Endothelial cell of umbilical vein (primary cell): ENCODE measurements at regions not wholly inside any gene's neighbourhood (a gene's known extent, or its start where the extent isn't known, plus 50 kb on each side); places are given as distances from the start of the nearest gene placed in this dataset.

ENCODE experiments used
- BruUV-seq: library from RNA; stranded (reverse); fragments of 400-500 nt; replicated peaks from 2 replicates; lab custom pipeline; 2021; lab: Mats Ljungman, UMichigan
- CTCF ChIA-PET: fragments of 300-600, 350-600 bp; sonication (Branson Sonifier 250); formaldehyde crosslinking; loops from one replicate; lab custom pipeline; 2021; ENCODE audit warnings: antibody characterized with exemption, inconsistent platforms; lab: Charles Lee
- POLR2A ChIA-PET: fragments of 300-600, 350-600 bp; sonication (Branson Sonifier 250); formaldehyde crosslinking; loops from one replicate; lab custom pipeline; 2021; ENCODE audit warnings: antibody characterized with exemption, inconsistent platforms; lab: Charles Lee
- DNase-seq: peaks from one replicate; pipeline ENCODE4 v3.0.0-alpha.2; 2011; ENCODE audit warnings: low read depth, low spot score
- FAIRE-seq: peaks from 2 replicates; lab custom pipeline; 2011; peaks lifted over from hg19 to GRCh38; lab: Jason Lieb, UNC
- H2AFZ ChIP-seq: 2 replicates; pipeline ENCODE4 v1.6.0; 2012; ENCODE audit warnings: low read depth, low read length, control low read depth, inconsistent platforms
- H3K27ac ChIP-seq: 2 replicates; pipeline ENCODE4 v1.5.1; 2011; ENCODE audit warnings: low read depth, mild to moderate bottlenecking, control low read depth, low read length, moderate library complexity; ENCODE audit not compliant: insufficient read depth
- H3K27me3 ChIP-seq, 2 experiments: 2 replicates each; pipeline versions ENCODE4 v1.6.0 to v1.6.1; 2011; ENCODE audit warnings: low read length in 2 of 2, mixed read lengths in 1 of 2; ENCODE audit not compliant: control insufficient read depth in 2 of 2, insufficient read depth in 2 of 2
- H3K36me3 ChIP-seq, 2 experiments: 2 replicates in 1 of 2; 3 replicates in 1 of 2; pipeline ENCODE4 v1.5.1; 2011; ENCODE audit warnings: low read length in 2 of 2, mild to moderate bottlenecking in 1 of 2, moderate library complexity in 1 of 2; ENCODE audit not compliant: control insufficient read depth in 2 of 2, insufficient read depth in 2 of 2; ENCODE audit errors: extremely low read depth in 1 of 2
- H3K4me1 ChIP-seq: 3 replicates; pipeline ENCODE4 v1.5.1; 2011; ENCODE audit warnings: mild to moderate bottlenecking, low read length; ENCODE audit not compliant: control insufficient read depth, insufficient read depth; ENCODE audit errors: extremely low read depth
- H3K4me2 ChIP-seq: 2 replicates; pipeline ENCODE4 v1.6.1; 2011; ENCODE audit warnings: low read length, control low read depth, mixed read lengths; ENCODE audit not compliant: insufficient read depth
- H3K4me3 ChIP-seq, 3 experiments: fragments of 200-600 bp in 1 of 3; sonication (generic), shearing (Covaris generic) in 1 of 3; replicated peaks in 1 of 3; 2 replicates each; pipeline ENCODE4 v1.5.1; 2011 to 2016; ENCODE audit warnings: control low read depth in 3 of 3, low read length in 3 of 3, mild to moderate bottlenecking in 2 of 3, inconsistent platforms in 1 of 3, low read depth in 1 of 3, moderate library complexity in 1 of 3; ENCODE audit not compliant: insufficient read depth in 1 of 3
- H3K79me2 ChIP-seq: 2 replicates; pipeline ENCODE4 v1.6.0; 2012; ENCODE audit warnings: low read length, inconsistent platforms; ENCODE audit not compliant: control insufficient read depth, insufficient read depth
- H3K9ac ChIP-seq: replicated peaks from 2 replicates; pipeline ENCODE3; 2011; ENCODE audit warnings: low read length, control low read depth; ENCODE audit not compliant: insufficient read depth; ENCODE audit errors: extremely low read depth
- H3K9me1 ChIP-seq: replicated peaks from 3 replicates; pipeline ENCODE4 v1.6.0; 2011; ENCODE audit warnings: mild to moderate bottlenecking, low read length; ENCODE audit not compliant: control insufficient read depth, insufficient read depth; ENCODE audit errors: extremely low read depth
- H3K9me3 ChIP-seq: replicated peaks from 2 replicates; pipeline ENCODE4 v1.5.1; 2012; ENCODE audit warnings: low read length, inconsistent platforms; ENCODE audit not compliant: control insufficient read depth, insufficient read depth
- H4K20me1 ChIP-seq: replicated peaks from 2 replicates; pipeline ENCODE3; 2011; ENCODE audit warnings: mild to moderate bottlenecking, low read length; ENCODE audit not compliant: control insufficient read depth, insufficient read depth; ENCODE audit errors: extremely low read depth
- FOS ChIP-seq: IDR thresholded peaks from 2 replicates; pipeline ENCODE4 v1.6.1; 2011; ENCODE audit warnings: mild to moderate bottlenecking, low read length, moderate library complexity, borderline replicate concordance; ENCODE audit not compliant: insufficient read depth
- JUN ChIP-seq: IDR thresholded peaks from 2 replicates; pipeline ENCODE4 v1.6.1; 2011; ENCODE audit warnings: borderline replicate concordance, low read depth; ENCODE audit not compliant: insufficient read length, insufficient read depth
- MYC ChIP-seq: IDR thresholded peaks from one replicate; pipeline ENCODE4 v1.6.1; 2011; ENCODE audit warnings: mild to moderate bottlenecking, low read depth, low read length
- POLR2A ChIP-seq: IDR thresholded peaks from 2 replicates; pipeline ENCODE4 v1.6.1; 2012; ENCODE audit warnings: low read depth, mild to moderate bottlenecking, control low read depth, low read length
- POLR2AphosphoS5 ChIP-seq: IDR thresholded peaks from 2 replicates; pipeline ENCODE4 v1.6.1; 2012; ENCODE audit warnings: low read depth, mild to moderate bottlenecking, control low read depth, low read length, moderate library complexity; ENCODE audit not compliant: insufficient read depth
- dilution Hi-C: fragments of 300-500 bp; cut with MboI; formaldehyde crosslinking; loops from one replicate; pipeline ENCODE4 v1.15.0; 2019; ENCODE audit warnings: low sequenced_read_pairs; ENCODE audit not compliant: extremely low pct_ligation_motif_present
- intact Hi-C: fragments of 100-400 bp; cut with micrococcal nuclease; formaldehyde crosslinking; loops from one replicate; pipeline ENCODE4 v1.10.0; 2022
- TF ChIP-seq, protein P1 (sequence below), 2 donors: IDR thresholded peaks; 1 replicate in 1 of 2; 2 replicates in 1 of 2; pipeline ENCODE4 v1.5.1; 2011; ENCODE audit warnings: low read length in 2 of 2, mild to moderate bottlenecking in 2 of 2, moderate library complexity in 2 of 2, control low read depth in 1 of 2, inconsistent platforms in 1 of 2, low read depth in 1 of 2; ENCODE audit not compliant: insufficient read depth in 1 of 2; ENCODE audit errors: extremely low read depth in 1 of 2
- TF ChIP-seq, protein P2 (sequence below): IDR thresholded peaks from 2 replicates; pipeline ENCODE4 v1.6.1; 2011; ENCODE audit not compliant: insufficient read depth, insufficient read length

DNA sequence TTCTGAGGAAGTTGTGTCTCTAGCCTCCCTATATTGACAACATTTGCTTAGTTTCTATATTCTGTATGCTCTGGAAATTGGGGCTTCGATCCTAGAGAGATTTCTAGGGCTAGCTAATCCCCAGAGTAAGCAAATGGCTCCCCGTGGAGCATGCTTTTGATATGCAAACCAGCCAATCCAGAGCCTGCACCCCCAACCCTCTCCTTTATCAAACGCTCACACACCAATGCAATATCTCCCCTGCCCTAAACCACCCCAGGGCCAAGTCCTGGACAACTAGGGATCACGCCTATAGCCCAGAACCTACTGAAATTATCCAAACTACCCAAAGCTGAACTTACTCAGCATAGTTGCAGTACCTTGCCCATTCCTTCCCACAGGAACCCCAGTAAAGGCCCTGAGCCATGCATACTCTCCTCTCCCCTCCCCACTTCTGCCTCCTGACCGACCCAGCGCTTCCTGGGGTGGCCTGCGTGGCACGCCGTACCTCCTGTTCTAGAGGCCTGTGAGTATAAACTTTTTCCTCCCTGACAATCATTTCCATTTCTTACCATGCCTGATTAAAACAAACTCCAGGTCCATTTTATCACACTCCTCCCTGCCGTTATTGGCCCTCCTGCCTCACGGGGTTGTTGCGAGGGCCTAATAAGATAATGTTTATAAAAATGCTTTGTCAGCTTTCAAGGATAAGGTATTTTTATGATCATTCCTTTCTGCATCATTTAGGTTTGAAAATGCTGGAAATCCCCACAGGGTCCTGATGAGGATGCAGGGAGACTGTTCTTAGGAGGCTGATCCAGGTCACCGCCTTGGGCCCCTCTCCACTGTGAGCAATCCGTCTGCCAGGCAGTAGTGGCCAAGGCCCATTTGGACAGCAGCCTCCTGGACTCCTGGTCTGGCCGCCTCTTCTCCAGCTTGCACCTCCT, 102.7 kb downstream of the TENT5C start:
- no peak overlapping the region for H3K4me2 ChIP-seq
- H4K20me1 ChIP-seq: no peaks in the 10 kb centered on the region
- POLR2A ChIA-PET: interaction anchor here (0.6 kb wide), 1 partner anchor 35 kb away, joined by 3 read pairs; no protein-coding TSS in a partner anchor
- intact Hi-C loops (no loop called here), dilution Hi-C loops (no loop called here)
- H3K27ac ChIP-seq: no peak overlapping the region
- no peaks in the 10 kb centered on the region for H3K79me2 ChIP-seq
- no peak overlapping the region for H2AFZ ChIP-seq
- H3K9ac ChIP-seq: no peak overlapping the region
- FAIRE-seq: no peak
- H3K4me1 ChIP-seq: no peaks in the 10 kb centered on the region
- no peak overlapping the region for H3K4me3 ChIP-seq
- DNase-seq: no peak
- CTCF ChIA-PET: interaction anchor here (1.3 to 4.0 kb wide), 2 partner anchors 11 to 174 kb away, joined by 3 to 12 read pairs; no protein-coding TSS in a partner anchor
- no peaks in the 10 kb centered on the region for H3K9me1 ChIP-seq
- H3K9me3 ChIP-seq: no peaks in the 10 kb centered on the region
- BruUV-seq: no TSS peak
- peaks cover under 1 to 5% of the 10 kb centered on the region in 2 experiments for H3K27me3 ChIP-seq
- H3K36me3 ChIP-seq: no peaks in the 10 kb centered on the region
- TF ChIP-seq MYC (no peak), POLR2AphosphoS5 (no peak), JUN (no peak), FOS (no peak), POLR2A (no peak)
- TF ChIP-seq, protein P1, sequence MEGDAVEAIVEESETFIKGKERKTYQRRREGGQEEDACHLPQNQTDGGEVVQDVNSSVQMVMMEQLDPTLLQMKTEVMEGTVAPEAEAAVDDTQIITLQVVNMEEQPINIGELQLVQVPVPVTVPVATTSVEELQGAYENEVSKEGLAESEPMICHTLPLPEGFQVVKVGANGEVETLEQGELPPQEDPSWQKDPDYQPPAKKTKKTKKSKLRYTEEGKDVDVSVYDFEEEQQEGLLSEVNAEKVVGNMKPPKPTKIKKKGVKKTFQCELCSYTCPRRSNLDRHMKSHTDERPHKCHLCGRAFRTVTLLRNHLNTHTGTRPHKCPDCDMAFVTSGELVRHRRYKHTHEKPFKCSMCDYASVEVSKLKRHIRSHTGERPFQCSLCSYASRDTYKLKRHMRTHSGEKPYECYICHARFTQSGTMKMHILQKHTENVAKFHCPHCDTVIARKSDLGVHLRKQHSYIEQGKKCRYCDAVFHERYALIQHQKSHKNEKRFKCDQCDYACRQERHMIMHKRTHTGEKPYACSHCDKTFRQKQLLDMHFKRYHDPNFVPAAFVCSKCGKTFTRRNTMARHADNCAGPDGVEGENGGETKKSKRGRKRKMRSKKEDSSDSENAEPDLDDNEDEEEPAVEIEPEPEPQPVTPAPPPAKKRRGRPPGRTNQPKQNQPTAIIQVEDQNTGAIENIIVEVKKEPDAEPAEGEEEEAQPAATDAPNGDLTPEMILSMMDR (IDR thresholded peaks at IDR 0.05; ENCODE audit: extremely low read depth in 1 of 2, insufficient read depth in 1 of 2, low read depth in 1 of 2, low read length in 2 of 2): no peak
- TF ChIP-seq, protein P2, sequence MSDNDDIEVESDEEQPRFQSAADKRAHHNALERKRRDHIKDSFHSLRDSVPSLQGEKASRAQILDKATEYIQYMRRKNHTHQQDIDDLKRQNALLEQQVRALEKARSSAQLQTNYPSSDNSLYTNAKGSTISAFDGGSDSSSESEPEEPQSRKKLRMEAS: no peak
